Skeletal muscle satellite cell (primary cell): ENCODE measurements at regions not wholly inside any gene's neighbourhood (a gene's known extent, or its start where the extent isn't known, plus 50 kb on each side); places are given as distances from the start of the nearest gene placed in this dataset.
"Not testable (repeated sequence)": the region's sequence is repeated elsewhere in the genome, so short reads cannot be mapped to it uniquely, and the experiment has no call there.

Experiments used
- H3K27me3 ChIP-seq: 2 replicates; pipeline ENCODE4 v1.7.0; 2013; ENCODE audit warnings: low read length; ENCODE audit not compliant: control insufficient read depth, insufficient read depth
- H3K36me3 ChIP-seq: 2 replicates; pipeline ENCODE4 v1.7.0; 2013; ENCODE audit warnings: mild to moderate bottlenecking, control low read depth, low read length; ENCODE audit not compliant: insufficient read depth
- H3K4me1 ChIP-seq: 2 replicates; pipeline ENCODE4 v1.7.0; 2013; ENCODE audit warnings: low read length; ENCODE audit not compliant: control insufficient read depth, insufficient read depth
- H3K4me2 ChIP-seq: 2 replicates; pipeline ENCODE4 v1.7.0; 2013; ENCODE audit warnings: mild to moderate bottlenecking, low read length
- H3K4me3 ChIP-seq: 2 replicates; pipeline ENCODE4 v1.7.0; 2013; ENCODE audit warnings: low read length
- H3K9ac ChIP-seq: 2 replicates; pipeline ENCODE4 v1.7.0; 2013; ENCODE audit warnings: mild to moderate bottlenecking, low read depth, low read length, moderate library complexity
- H3K9me3 ChIP-seq: replicated peaks from 2 replicates; pipeline ENCODE4 v1.7.0; 2013; ENCODE audit warnings: mild to moderate bottlenecking, control low read depth, low read length

DNA sequence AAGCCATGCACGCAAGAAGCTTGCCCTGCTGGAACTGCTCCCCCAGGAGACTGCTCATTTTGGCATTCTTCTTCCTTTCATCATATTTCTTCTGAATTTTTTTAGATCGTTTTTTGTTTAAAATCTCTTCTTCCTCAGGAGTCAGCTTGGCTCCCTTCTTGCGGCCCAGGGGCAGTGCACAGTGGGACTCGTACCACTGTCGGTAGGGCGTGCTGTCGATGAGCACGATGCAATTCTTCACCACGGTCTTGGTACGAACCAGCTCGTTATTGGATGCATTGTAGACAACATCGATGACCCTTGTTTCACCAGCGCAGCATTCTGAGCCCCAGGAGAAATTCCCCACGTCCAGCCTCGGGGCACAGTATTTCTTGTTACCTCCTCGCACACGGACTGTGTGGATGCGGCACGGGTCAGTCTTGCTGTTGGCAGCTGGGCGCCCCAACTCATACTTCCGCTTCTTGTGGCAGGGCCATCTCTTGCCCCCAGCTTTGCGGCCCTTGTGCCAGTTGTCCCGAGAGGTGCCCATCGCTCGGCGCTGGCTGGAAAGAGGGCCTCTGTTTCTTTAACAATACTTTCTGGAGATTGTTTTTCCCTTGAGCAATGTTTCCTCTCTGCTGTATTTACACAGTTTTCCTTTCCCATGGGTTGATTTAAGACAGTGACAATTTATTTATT is 452.4 kb downstream of the TMEM121 start:
- Histone ChIP-seq H3K36me3 (no peaks in the 10 kb centered on the region), H3K4me1 (no peaks in the 10 kb centered on the region), H3K4me2 (no peak overlapping the region), H3K4me3 (no peak overlapping the region), H3K9ac (no peak overlapping the region), H3K27me3 (no peaks in the 10 kb centered on the region), H3K9me3 (no peaks in the 10 kb centered on the region)

DNA sequence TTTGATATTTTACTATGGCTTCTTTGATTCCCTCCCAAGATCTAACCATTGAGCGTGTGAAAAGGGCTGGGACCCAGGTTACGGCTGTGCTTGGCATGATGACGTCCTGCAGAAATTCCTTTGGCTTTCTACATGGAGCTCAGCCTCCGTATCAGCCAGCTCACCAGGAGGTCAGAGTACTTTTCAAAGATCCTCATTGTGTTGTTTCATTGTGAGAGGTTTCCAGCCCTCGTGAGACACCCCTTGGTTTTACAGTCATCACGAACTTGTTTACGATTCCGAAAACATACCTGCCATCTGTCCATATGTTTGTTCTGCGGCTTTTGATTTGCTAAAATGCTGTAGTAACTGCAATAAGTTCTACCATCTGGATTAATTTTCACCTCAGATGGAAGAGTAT is 453.1 kb downstream of the TMEM121 start:
- Histone ChIP-seq H3K4me3 (no peak overlapping the region), H3K9ac (no peak overlapping the region), H3K36me3 (no peaks in the 10 kb centered on the region), H3K27me3 (no peaks in the 10 kb centered on the region), H3K9me3 (no peaks in the 10 kb centered on the region), H3K4me2 (no peak overlapping the region), H3K4me1 (no peaks in the 10 kb centered on the region)

DNA sequence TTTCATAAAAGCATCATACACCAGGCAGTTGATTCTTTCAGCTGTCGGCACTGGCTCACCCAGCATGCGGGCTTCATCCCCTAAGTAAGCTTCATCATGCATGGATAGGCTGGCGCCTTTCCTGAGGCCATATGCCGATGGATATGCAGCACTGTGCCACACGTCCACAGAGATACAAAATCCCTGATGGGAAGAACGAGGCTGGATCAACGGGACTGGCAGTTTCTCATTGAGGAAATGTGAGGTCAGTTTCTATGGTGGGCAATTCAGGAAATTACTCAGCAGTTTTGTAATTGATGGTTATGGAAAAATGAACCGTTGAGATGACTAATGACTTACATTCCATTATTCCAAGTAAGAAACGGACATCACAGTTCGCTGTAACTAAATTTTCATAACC is 453.8 kb downstream of the TMEM121 start:
- H3K27me3 ChIP-seq = no peaks in the 10 kb centered on the region

DNA sequence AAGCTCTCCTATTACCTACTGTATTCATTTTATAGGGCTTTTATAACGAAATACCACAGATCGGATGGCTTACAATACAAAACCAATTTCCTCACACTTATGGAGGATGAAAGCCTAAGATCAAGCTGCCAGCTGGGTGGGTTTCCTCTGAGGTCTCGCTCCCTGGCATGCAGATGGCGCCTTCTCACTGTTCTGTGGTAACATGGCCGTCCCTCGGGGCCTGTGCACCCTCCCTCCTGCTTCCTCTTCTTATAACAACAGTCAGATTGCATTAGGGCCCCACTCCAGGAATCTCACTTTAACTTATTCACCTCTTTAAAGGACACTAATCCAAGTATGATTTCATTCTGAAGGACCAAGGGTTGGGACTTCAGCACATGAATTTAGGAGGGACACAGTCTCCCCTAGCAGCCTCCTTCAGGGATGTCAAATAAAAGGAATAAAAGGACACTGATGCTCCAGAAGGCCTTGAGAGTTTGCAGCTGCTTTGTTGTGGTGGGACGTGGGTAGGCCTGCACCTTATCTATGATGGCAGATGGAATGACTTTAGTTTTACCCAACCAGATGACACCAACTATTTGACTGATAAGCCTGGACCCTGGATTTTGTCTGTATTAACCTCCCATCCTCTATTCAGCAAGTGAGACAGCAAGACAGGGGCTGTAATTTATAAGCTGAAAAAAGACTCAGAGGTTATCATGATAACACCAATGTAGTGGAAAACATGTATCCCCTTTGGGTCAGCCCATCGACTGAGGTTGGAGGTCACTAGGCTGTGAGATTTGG is 455.3 kb downstream of the TMEM121 start:
- H3K9me3 ChIP-seq, H3K4me1 ChIP-seq, H3K9ac ChIP-seq, H3K27me3 ChIP-seq, H3K4me2 ChIP-seq, H3K36me3 ChIP-seq, H3K4me3 ChIP-seq: not testable (repeated sequence)

More for the DNA sequence above, 453.8 kb downstream of the TMEM121 start:
- H3K36me3 ChIP-seq = no peaks in the 10 kb centered on the region
- H3K4me3 ChIP-seq = no peak overlapping the region
- H3K9ac ChIP-seq = no peak overlapping the region
- H3K4me1 ChIP-seq = no peaks in the 10 kb centered on the region
- no peaks in the 10 kb centered on the region for H3K9me3 ChIP-seq
- no peak overlapping the region for H3K4me2 ChIP-seq

DNA sequence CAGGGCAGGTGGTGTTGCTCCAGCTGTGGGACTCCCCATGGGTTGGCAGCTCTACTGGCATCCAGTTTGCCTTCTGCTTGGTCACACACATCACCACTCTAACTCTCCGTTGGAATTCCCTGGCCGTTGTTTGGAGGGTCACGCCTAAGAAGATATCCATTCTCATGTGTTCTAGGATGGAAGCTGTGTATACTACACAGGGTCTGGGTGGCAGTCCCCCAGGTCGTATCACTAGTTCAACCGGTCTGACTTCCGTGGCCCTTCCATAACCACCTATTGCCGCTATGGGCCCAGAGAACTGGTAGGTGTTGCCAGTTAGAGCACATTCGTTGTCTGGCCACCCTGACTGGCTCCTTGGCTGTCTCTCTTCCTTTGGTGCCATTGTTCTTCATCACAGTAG is 456.3 kb downstream of the TMEM121 start:
- Histone ChIP-seq H3K9me3 (no peaks in the 10 kb centered on the region), H3K27me3 (no peaks in the 10 kb centered on the region), H3K4me2 (no peak overlapping the region), H3K4me3 (no peak overlapping the region), H3K36me3 (no peaks in the 10 kb centered on the region), H3K4me1 (no peaks in the 10 kb centered on the region), H3K9ac (no peak overlapping the region)

GRCh38 chr14:105986894-105987284 is 460.5 kb downstream of the TMEM121 start:
- Histone ChIP-seq H3K4me1 (no peaks in the 10 kb centered on the region), H3K9ac (no peak overlapping the region), H3K36me3 (no peaks in the 10 kb centered on the region), H3K9me3 (no peaks in the 10 kb centered on the region), H3K4me3 (no peak overlapping the region), H3K4me2 (no peak overlapping the region), H3K27me3 (no peaks in the 10 kb centered on the region)

- Histone ChIP-seq H3K27me3 (no peaks in the 10 kb centered on the region), H3K4me3 (no peak overlapping the region), H3K36me3 (no peaks in the 10 kb centered on the region), H3K9ac (no peak overlapping the region), H3K4me2 (no peak overlapping the region), H3K9me3 (no peaks in the 10 kb centered on the region), H3K4me1 (no peaks in the 10 kb centered on the region)
Measured at GRCh38 chr14:105987563-105987962, 461.2 kb downstream of the TMEM121 start.

DNA sequence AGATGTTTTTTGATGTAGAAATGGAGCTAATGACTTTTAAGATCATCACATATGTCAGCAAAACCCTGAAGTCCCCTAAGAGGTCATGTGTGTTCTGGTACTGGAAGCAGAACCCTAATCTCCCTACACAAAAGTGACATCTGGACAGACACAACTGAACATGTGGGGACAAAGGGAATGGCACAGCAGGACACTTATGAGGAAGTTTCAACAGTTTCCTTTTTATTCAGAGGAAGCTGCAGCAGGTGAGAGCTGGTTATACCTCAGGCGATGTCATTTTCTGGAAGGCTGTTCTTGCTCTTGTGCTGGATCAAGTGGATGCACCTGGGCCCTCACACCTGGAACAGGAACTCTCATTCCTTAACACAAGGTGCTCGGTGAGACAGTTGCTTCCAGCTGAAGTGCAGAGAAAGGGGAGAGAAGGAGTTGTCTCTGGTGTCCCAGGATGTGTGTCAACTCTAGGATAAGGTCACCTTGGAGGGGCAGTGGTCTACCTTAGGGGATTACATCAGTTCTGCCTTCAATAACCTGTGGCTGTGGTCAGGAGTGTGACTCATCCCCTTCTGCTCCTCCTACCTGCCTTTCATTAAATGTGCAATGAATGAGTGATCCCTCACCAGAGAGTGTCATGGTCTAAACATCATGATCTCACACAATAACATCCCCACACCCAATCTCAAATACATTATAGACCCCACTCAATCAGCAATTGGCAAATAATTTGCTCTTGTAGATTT is 463.4 kb downstream of the TMEM121 start:
- Histone ChIP-seq H3K36me3 (no peaks in the 10 kb centered on the region), H3K9ac (no peak overlapping the region), H3K27me3 (no peaks in the 10 kb centered on the region), H3K4me1 (no peaks in the 10 kb centered on the region), H3K4me2 (no peak overlapping the region), H3K9me3 (no peaks in the 10 kb centered on the region), H3K4me3 (no peak overlapping the region)

DNA sequence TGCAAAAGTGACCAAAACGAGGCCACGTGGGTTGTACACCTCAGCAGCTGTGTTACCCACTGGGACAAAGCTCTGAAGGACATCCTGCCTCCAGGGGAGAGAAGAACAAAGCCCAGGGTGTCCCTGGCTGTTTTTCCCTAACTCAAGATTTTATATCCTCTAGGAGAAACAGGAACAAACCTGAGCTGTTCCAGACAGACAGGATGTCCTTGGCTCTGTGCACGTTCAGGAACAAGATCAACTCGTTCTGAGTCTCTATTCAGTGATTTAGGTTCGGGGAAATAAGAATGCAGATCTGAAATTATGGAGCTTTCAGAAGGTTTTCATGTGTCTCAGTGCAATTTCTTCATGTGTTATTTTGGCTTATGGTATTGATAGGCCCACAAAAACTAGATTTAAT is 465.3 kb downstream of the TMEM121 start:
- H3K4me3 ChIP-seq, H3K9me3 ChIP-seq, H3K27me3 ChIP-seq, H3K4me2 ChIP-seq, H3K36me3 ChIP-seq, H3K4me1 ChIP-seq, H3K9ac ChIP-seq: not testable (repeated sequence)

- Histone ChIP-seq H3K4me1 (no peaks in the 10 kb centered on the region), H3K4me3 (no peak overlapping the region), H3K27me3 (no peaks in the 10 kb centered on the region), H3K9me3 (no peaks in the 10 kb centered on the region), H3K9ac (no peak overlapping the region), H3K36me3 (no peaks in the 10 kb centered on the region), H3K4me2 (no peak overlapping the region)
Measured at GRCh38 chr14:105993814-105994213, 467.4 kb downstream of the TMEM121 start.

DNA sequence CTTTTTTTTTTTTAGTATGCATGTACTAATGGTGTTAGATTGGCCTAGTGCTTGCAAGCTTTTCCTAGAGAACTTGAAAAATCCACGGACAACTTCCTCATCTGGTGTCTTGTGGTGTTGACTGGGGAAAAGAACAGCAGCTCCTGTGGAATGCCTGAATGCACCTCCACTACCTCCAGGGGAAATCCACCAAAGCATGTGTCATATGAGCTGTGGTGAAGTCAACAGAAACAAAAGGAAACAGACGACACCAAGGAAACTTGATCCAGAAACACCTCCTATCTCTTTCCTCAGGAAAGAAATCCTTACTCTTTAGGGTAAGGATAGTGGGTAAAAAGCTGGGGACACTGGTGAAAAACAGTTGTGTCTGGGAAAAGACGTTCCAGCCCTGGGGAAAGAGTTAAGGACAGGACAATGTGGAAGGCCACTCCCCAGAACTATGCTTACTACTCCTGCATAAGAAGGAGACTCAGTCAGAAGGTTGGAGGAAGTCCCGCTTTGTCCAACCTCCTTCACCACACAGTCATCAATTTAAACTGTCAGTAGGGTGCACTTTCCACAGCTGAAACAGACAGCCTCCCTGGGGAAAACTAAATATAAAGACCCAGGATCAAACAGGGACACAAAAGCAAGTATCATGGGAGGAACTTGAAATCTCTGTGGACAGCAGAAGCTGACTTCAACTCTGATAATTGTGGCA is 468.8 kb downstream of the TMEM121 start:
- not testable (repeated sequence) for H3K4me1 ChIP-seq, H3K4me2 ChIP-seq, H3K36me3 ChIP-seq, H3K9me3 ChIP-seq, H3K9ac ChIP-seq, H3K4me3 ChIP-seq, H3K27me3 ChIP-seq
